Neural crest cell (in vitro differentiated cells): ENCODE measurements at regions not wholly inside any gene's neighbourhood (a gene's known extent, or its start where the extent isn't known, plus 50 kb on each side); places are given as distances from the start of the nearest gene placed in this dataset.

Experiments used
- DNase-seq: peaks from one replicate; pipeline ENCODE4 v3.0.0; 2021; ENCODE audit warnings: low read depth, mixed read lengths, low spot score
- H3K27ac Mint-ChIP-seq: one replicate; pipeline ENCODE4 v1.8.0; 2021; ENCODE audit warnings: mild to moderate bottlenecking, mixed read lengths; ENCODE audit not compliant: unreplicated experiment
- H3K27me3 Mint-ChIP-seq: 2 replicates; pipeline ENCODE4 v1.8.0; 2021; ENCODE audit warnings: low read depth, mild to moderate bottlenecking, mixed read lengths
- H3K36me3 Mint-ChIP-seq: 2 replicates; pipeline ENCODE4 v1.8.0; 2021; ENCODE audit warnings: low read depth, mild to moderate bottlenecking, mixed read lengths
- H3K4me1 Mint-ChIP-seq: 2 replicates; pipeline ENCODE4 v1.8.0; 2021; ENCODE audit warnings: mixed read lengths
- H3K4me3 Mint-ChIP-seq: one replicate; pipeline ENCODE4 v1.8.0; 2021; ENCODE audit warnings: mild to moderate bottlenecking, mixed read lengths
- H3K9me3 Mint-ChIP-seq: 2 replicates; pipeline ENCODE4 v1.8.0; 2021; ENCODE audit warnings: mixed read lengths
- TF ChIP-seq, protein P1 (sequence below): fragments of 200-600 bp; sonication (generic); conservative IDR thresholded peaks from 2 replicates; pipeline ENCODE4 v1.5.0; 2021; ENCODE audit warnings: antibody characterized with exemption, mild to moderate bottlenecking

DNA sequence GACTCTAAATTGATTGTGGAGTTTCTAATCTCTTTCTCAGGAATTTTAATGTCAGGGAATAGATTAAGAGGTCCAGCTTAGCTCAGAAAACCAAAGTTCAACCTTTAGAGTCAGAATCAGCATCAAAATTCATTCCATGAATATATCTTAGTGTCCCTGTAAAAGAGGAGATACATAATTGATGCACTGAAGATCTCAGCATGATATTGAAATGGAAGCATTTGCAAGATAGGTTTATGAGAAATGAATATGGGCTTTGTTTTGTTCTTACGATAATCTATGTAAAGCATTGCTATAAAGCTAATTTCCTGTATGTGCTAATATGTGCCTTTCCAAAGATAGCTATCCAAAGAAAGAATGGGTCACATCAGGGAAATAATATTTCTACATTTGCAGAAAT lies 404.5 kb upstream of the HSF2 start:
- Mint-ChIP-seq H3K9me3 (no peaks in the 10 kb centered on the region), H3K27me3 (no peaks in the 10 kb centered on the region), H3K27ac (no peak overlapping the region), H3K4me3 (no peak overlapping the region), H3K4me1 (no peaks in the 10 kb centered on the region), H3K36me3 (peaks cover 2% of the 10 kb centered on the region)
- DNase-seq, result no peak
- TF ChIP-seq, protein P1, sequence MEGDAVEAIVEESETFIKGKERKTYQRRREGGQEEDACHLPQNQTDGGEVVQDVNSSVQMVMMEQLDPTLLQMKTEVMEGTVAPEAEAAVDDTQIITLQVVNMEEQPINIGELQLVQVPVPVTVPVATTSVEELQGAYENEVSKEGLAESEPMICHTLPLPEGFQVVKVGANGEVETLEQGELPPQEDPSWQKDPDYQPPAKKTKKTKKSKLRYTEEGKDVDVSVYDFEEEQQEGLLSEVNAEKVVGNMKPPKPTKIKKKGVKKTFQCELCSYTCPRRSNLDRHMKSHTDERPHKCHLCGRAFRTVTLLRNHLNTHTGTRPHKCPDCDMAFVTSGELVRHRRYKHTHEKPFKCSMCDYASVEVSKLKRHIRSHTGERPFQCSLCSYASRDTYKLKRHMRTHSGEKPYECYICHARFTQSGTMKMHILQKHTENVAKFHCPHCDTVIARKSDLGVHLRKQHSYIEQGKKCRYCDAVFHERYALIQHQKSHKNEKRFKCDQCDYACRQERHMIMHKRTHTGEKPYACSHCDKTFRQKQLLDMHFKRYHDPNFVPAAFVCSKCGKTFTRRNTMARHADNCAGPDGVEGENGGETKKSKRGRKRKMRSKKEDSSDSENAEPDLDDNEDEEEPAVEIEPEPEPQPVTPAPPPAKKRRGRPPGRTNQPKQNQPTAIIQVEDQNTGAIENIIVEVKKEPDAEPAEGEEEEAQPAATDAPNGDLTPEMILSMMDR, result no peak

DNA sequence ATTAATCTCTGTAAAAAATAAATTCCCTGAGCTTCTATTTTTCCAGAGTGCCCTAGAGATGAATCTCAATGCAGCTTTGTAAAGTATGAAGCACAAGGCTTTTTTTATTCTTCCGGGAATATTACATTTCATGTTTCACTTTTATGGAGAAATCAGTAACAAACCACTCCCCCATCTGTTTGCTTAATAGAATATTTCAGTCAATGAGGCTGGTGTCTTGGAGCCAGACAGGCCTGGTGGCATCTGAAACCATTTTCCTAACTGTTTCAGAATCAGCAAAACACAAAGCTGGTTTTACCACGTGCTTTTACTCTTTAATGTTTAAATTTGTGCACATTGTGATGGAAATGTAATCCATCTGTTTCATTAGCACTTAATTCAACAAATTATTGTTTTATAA lies 400.8 kb upstream of the HSF2 start:
- H3K27ac Mint-ChIP-seq, result no peak overlapping the region

GRCh38 chr6:121999456-122000065 lies 399.9 kb upstream of the HSF2 start:
- Mint-ChIP-seq H3K36me3 (peaks cover 2% of the 10 kb centered on the region), H3K9me3 (no peaks in the 10 kb centered on the region), H3K4me1 (peaks cover 4% of the 10 kb centered on the region), H3K4me3 (no peak overlapping the region), H3K27me3 (no peaks in the 10 kb centered on the region), H3K27ac (no peak overlapping the region)
- TF ChIP-seq, protein P1, result no peak
- DNase-seq, result no peak

More for the DNA sequence above, 400.8 kb upstream of the HSF2 start:
- Mint-ChIP-seq H3K36me3 (peaks cover 2% of the 10 kb centered on the region), H3K9me3 (no peaks in the 10 kb centered on the region), H3K27me3 (no peaks in the 10 kb centered on the region), H3K4me1 (peaks cover 4% of the 10 kb centered on the region), H3K4me3 (no peak overlapping the region)
- TF ChIP-seq, protein P1, result no peak
- no peak for DNase-seq

DNA sequence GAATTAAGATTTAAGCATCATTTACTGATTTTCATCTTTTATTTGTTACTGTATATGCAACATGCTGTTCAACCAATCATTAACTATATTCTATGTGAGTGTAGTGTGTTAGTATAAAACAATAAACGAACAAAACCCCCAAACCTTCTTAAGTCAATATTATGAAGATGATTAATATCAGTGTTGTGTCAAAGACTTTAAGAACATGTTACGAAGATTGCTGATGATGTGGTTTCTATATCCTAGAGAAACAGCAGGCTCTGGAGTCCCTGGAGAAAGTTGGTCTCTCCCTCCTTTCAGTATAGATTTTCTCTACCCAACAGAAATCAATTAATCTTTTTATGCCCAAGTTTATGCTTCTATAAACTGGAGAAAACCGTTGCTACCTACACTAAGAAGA lies 393.8 kb upstream of the HSF2 start:
- no peaks in the 10 kb centered on the region for H3K9me3 Mint-ChIP-seq
- H3K36me3 Mint-ChIP-seq, result no peaks in the 10 kb centered on the region
- no peak overlapping the region for H3K27ac Mint-ChIP-seq
- DNase-seq, result no peak
- H3K4me1 Mint-ChIP-seq, result peaks cover 13% of the 10 kb centered on the region
- H3K4me3 Mint-ChIP-seq, result no peak overlapping the region
- H3K27me3 Mint-ChIP-seq, result peaks cover 6% of the 10 kb centered on the region
- TF ChIP-seq, protein P1, result no peak

- H3K4me3 Mint-ChIP-seq, result no peak overlapping the region
Observed at GRCh38 chr6:122007339-122007738, 392.1 kb upstream of the HSF2 start.

More at GRCh38 chr6:122007339-122007738, 392.1 kb upstream of the HSF2 start:
- Mint-ChIP-seq H3K27ac (no peak overlapping the region), H3K27me3 (peaks cover 6% of the 10 kb centered on the region), H3K36me3 (no peaks in the 10 kb centered on the region), H3K9me3 (no peaks in the 10 kb centered on the region), H3K4me1 (peaks cover 13% of the 10 kb centered on the region)
- no peak for DNase-seq
- TF ChIP-seq, protein P1, result no peak
